ENCODE measurements at regions not wholly inside any gene's neighbourhood (a gene's known extent, or its start where the extent isn't known, plus 50 kb on each side); places are given as distances from the start of the nearest gene placed in this dataset.

GRCh38 chr13:87259479-87260083 is 411.6 kb upstream of the SLITRK5 start:
- H3K4me1 ChIP-seq (ENCODE audit: control insufficient read depth, insufficient read depth, low read length): no peaks in the 10 kb centered on the region
- Mint-ChIP-seq H3K27ac (no peak overlapping the region), H3K9me3 (peaks cover 6% of the 10 kb centered on the region), H3K36me3 (ENCODE audit: low read depth) (peaks cover 5% of the 10 kb centered on the region), H3K27me3 (ENCODE audit: insufficient read depth) (no peaks in the 10 kb centered on the region), H3K4me1 (peaks cover 4% of the 10 kb centered on the region), H3K4me3 (no peak overlapping the region)
- H3K27ac ChIP-seq (ENCODE audit: low read depth, low read length): no peak overlapping the region
- H3K36me3 ChIP-seq (ENCODE audit: control insufficient read depth, insufficient read depth, low read length): peaks cover 3% of the 10 kb centered on the region
- no peak overlapping the region for H3K4me3 ChIP-seq (ENCODE audit: low read length)
- 0 to 32% methylated on average over 1 to 4 of the region's 5 CpGs for WGBS, 2 experiments (ENCODE audit: insufficient coverage in 1 of 2, insufficient read length in 1 of 2)
- peaks cover 5% of the 10 kb centered on the region for H3K9me3 ChIP-seq (ENCODE audit: control insufficient read depth, low read length)
- TF ChIP-seq CTCF (conservative IDR thresholded peaks at IDR 0.05): peak; percentile 73
- no peak overlapping the region for H3K9ac ChIP-seq (ENCODE audit: extremely low read depth, low read length, poor library complexity, severe bottlenecking)
- DNase-seq: peak; percentile 79
- no peaks in the 10 kb centered on the region for H3K27me3 ChIP-seq (ENCODE audit: control insufficient read depth, insufficient read depth, low read length, poor library complexity, severe bottlenecking)

- WGBS, 2 experiments (ENCODE audit: insufficient coverage in 1 of 2, insufficient read length in 1 of 2): 0% methylated on average over 1 of the region's 1 CpG; no CpG with 5 or more reads in 1 of the 2 experiments
- Mint-ChIP-seq H3K36me3 (ENCODE audit: low read depth) (no peaks in the 10 kb centered on the region), H3K4me3 (no peak overlapping the region), H3K4me1 (peaks cover 7% of the 10 kb centered on the region), H3K27ac (no peak overlapping the region), H3K27me3 (ENCODE audit: insufficient read depth) (no peaks in the 10 kb centered on the region), H3K9me3 (peaks cover 4% of the 10 kb centered on the region)
- DNase-seq: peak; percentile 82
- Histone ChIP-seq H3K27ac (ENCODE audit: low read depth, low read length) (no peak overlapping the region), H3K9ac (ENCODE audit: extremely low read depth, low read length, poor library complexity, severe bottlenecking) (no peak overlapping the region), H3K27me3 (ENCODE audit: control insufficient read depth, insufficient read depth, low read length, poor library complexity, severe bottlenecking) (no peaks in the 10 kb centered on the region), H3K36me3 (ENCODE audit: control insufficient read depth, insufficient read depth, low read length) (no peaks in the 10 kb centered on the region), H3K4me3 (ENCODE audit: low read length) (no peak overlapping the region), H3K9me3 (ENCODE audit: control insufficient read depth, low read length) (peaks cover 3% of the 10 kb centered on the region), H3K4me1 (ENCODE audit: control insufficient read depth, insufficient read depth, low read length) (no peaks in the 10 kb centered on the region)
- peak; percentile 91 for TF ChIP-seq CTCF (conservative IDR thresholded peaks at IDR 0.05)
These were observed 396.9 kb upstream of the SLITRK5 start for GRCh38 chr13:87274209-87274819.

DNA sequence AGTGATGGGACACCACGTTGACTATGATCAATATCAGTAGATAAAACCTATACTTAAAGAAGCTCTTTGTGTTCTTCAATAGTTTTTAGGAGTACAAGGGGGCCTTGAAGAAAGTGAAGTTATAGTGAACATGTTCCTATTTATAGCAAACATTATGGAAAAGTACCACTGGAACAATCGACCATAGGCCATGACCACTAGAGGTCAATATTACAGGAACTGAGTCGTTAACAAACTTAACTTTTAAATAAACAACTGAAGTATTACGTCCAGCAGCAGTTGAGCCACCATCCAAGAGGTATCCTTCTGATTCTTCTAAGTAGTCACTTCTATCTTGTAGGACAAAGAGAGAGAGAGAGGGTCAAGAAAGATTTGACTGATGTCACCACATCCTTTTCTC is 391.0 kb upstream of the SLITRK5 start:
- H3K4me3 Mint-ChIP-seq: no peak overlapping the region
- H3K27me3 ChIP-seq (ENCODE audit: control insufficient read depth, insufficient read depth, low read length, poor library complexity, severe bottlenecking): no peaks in the 10 kb centered on the region
- H3K9ac ChIP-seq (ENCODE audit: extremely low read depth, low read length, poor library complexity, severe bottlenecking): no peak overlapping the region
- H3K27ac Mint-ChIP-seq: no peak overlapping the region
- no peak for DNase-seq
- H3K4me1 Mint-ChIP-seq: peaks cover under 1% of the 10 kb centered on the region
- WGBS, 2 experiments (ENCODE audit: insufficient coverage in 1 of 2, insufficient read length in 1 of 2): 86% methylated on average over 4 of the region's 4 CpGs; no CpG with 5 or more reads in 1 of the 2 experiments
- no peaks in the 10 kb centered on the region for H3K36me3 ChIP-seq (ENCODE audit: control insufficient read depth, insufficient read depth, low read length)
- no peaks in the 10 kb centered on the region for H3K36me3 Mint-ChIP-seq (ENCODE audit: low read depth)
- TF ChIP-seq CTCF (conservative IDR thresholded peaks at IDR 0.05): peak; percentile 39
- H3K27ac ChIP-seq (ENCODE audit: low read depth, low read length): no peak overlapping the region
- H3K4me3 ChIP-seq (ENCODE audit: low read length): no peak overlapping the region
- no peaks in the 10 kb centered on the region for H3K27me3 Mint-ChIP-seq (ENCODE audit: insufficient read depth)
- no peaks in the 10 kb centered on the region for H3K4me1 ChIP-seq (ENCODE audit: control insufficient read depth, insufficient read depth, low read length)
- no peaks in the 10 kb centered on the region for H3K9me3 ChIP-seq (ENCODE audit: control insufficient read depth, low read length)
- H3K9me3 Mint-ChIP-seq: no peaks in the 10 kb centered on the region

Data from endodermal cell (in vitro differentiated cells).